ENCODE measurements at regions not wholly inside any gene's neighbourhood (a gene's known extent, or its start where the extent isn't known, plus 50 kb on each side); places are given as distances from the start of the nearest gene placed in this dataset.
"Not testable (repeated sequence)": the region's sequence is repeated elsewhere in the genome, so short reads cannot be mapped to it uniquely, and the experiment has no call there.

DNA sequence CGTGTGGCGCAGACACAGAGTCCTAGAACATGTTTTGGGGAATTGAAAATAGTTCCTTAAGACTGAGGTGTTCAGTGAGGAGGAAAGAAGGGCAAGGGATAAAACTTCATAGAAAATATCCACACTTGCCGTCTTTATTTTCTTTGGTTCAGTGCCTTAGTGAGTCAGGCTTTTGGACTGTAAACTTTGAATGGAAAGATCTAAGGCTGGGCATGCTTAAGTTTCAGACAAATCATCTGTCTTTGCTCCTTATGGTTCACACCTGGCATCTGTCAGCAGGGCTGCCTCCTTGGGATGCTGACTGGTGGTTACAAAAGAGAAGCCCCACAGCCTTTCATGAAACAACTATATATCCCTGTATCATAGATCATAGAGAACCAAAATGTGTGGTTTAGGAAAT lies 136.3 kb upstream of the PRICKLE1 start:
- Histone ChIP-seq H3K9ac (ENCODE audit: low read length) (no peak overlapping the region), H2AFZ (ENCODE audit: insufficient read depth, low read length, poor library complexity) (no peak overlapping the region), H3K4ac (ENCODE audit: low read depth, low read length) (no peak overlapping the region), H3K79me2 (ENCODE audit: control insufficient read depth, insufficient read depth, low read length, poor library complexity) (no peaks in the 10 kb centered on the region), H3K18ac (ENCODE audit: low read length) (no peak overlapping the region), H3K27me3 (ENCODE audit: insufficient read depth, low read length) (no peaks in the 10 kb centered on the region), H3K23ac (ENCODE audit: low read length) (no peak overlapping the region), H2BK12ac (ENCODE audit: low read length) (no peak overlapping the region), H2BK5ac (ENCODE audit: low read depth, low read length, poor library complexity) (no peak overlapping the region), H3K4me2 (ENCODE audit: low read length) (no peak overlapping the region), H3K4me3 (ENCODE audit: low read depth, low read length) (no peak overlapping the region), H3K36me3 (ENCODE audit: control insufficient read depth in 1 of 2, insufficient read depth in 2 of 2, low read length in 2 of 2) (no peaks in the 10 kb centered on the region), H3K9me3 (ENCODE audit: insufficient read depth, low read depth, low read length) (peaks cover 2% of the 10 kb centered on the region), H4K91ac (ENCODE audit: low read depth, low read length) (no peak overlapping the region), H2AK5ac (ENCODE audit: low read length) (no peak overlapping the region), H2BK120ac (ENCODE audit: insufficient read depth, low read length, poor library complexity) (no peak overlapping the region), H4K12ac (ENCODE audit: low read depth, low read length) (no peak overlapping the region), H3K27ac (ENCODE audit: low read depth, low read length) (no peak overlapping the region), H3K79me1 (ENCODE audit: low read length) (no peaks in the 10 kb centered on the region), H4K8ac (ENCODE audit: low read depth, low read length) (no peak overlapping the region), H3K14ac (ENCODE audit: low read length) (no peak overlapping the region), H3K4me1 (ENCODE audit: control insufficient read depth in 1 of 2, insufficient read depth in 2 of 2, low read length in 2 of 2) (no peaks in the 10 kb centered on the region)
- DNase-seq = no peak
- WGBS (ENCODE audit: extremely low coverage, insufficient coverage, insufficient read length) = no CpG with 5 or more reads among the region's 3 CpGs

- Histone ChIP-seq H4K8ac (ENCODE audit: low read depth, low read length) (no peak overlapping the region), H3K4me2 (ENCODE audit: low read length) (no peak overlapping the region), H3K36me3 (ENCODE audit: control insufficient read depth in 1 of 2, insufficient read depth in 2 of 2, low read length in 2 of 2) (no peaks in the 10 kb centered on the region), H3K27me3 (ENCODE audit: insufficient read depth, low read length) (no peaks in the 10 kb centered on the region), H2BK12ac (ENCODE audit: low read length) (no peak overlapping the region), H2BK120ac (ENCODE audit: insufficient read depth, low read length, poor library complexity) (no peak overlapping the region), H3K18ac (ENCODE audit: low read length) (no peak overlapping the region), H4K91ac (ENCODE audit: low read depth, low read length) (no peak overlapping the region), H3K79me1 (ENCODE audit: low read length) (no peaks in the 10 kb centered on the region), H3K27ac (ENCODE audit: low read depth, low read length) (no peak overlapping the region), H3K9ac (ENCODE audit: low read length) (no peak overlapping the region), H3K23ac (ENCODE audit: low read length) (no peak overlapping the region), H2AK5ac (ENCODE audit: low read length) (no peak overlapping the region), H2AFZ (ENCODE audit: insufficient read depth, low read length, poor library complexity) (no peak overlapping the region), H4K12ac (ENCODE audit: low read depth, low read length) (no peak overlapping the region), H3K4me1 (ENCODE audit: control insufficient read depth in 1 of 2, insufficient read depth in 2 of 2, low read length in 2 of 2) (peaks cover 0 to 3% of the 10 kb centered on the region in 2 experiments), H2BK5ac (ENCODE audit: low read depth, low read length, poor library complexity) (no peak overlapping the region), H3K79me2 (ENCODE audit: control insufficient read depth, insufficient read depth, low read length, poor library complexity) (no peaks in the 10 kb centered on the region), H3K14ac (ENCODE audit: low read length) (no peak overlapping the region), H3K9me3 (ENCODE audit: insufficient read depth, low read depth, low read length) (no peaks in the 10 kb centered on the region), H3K4me3 (ENCODE audit: low read depth, low read length) (no peak overlapping the region), H3K4ac (ENCODE audit: low read depth, low read length) (no peak overlapping the region)
- no CpG with 5 or more reads among the region's 5 CpGs for whole genome bisulfite sequencing (ENCODE audit: extremely low coverage, insufficient coverage, insufficient read length)
- DNase-seq = no peak
Observed at GRCh38 chr12:42716491-42716891, 126.9 kb upstream of the PRICKLE1 start.

GRCh38 chr12:42713566-42713965 lies 124.0 kb upstream of the PRICKLE1 start:
- not testable (repeated sequence) for H2BK120ac ChIP-seq (ENCODE audit: insufficient read depth, low read length, poor library complexity); H3K9ac ChIP-seq (ENCODE audit: low read length); H3K27ac ChIP-seq (ENCODE audit: low read depth, low read length); H3K4me1 ChIP-seq (ENCODE audit: control insufficient read depth in 1 of 2, insufficient read depth in 2 of 2, low read length in 2 of 2); H3K4me2 ChIP-seq (ENCODE audit: low read length); H4K8ac ChIP-seq (ENCODE audit: low read depth, low read length); H3K4ac ChIP-seq (ENCODE audit: low read depth, low read length); DNase-seq; H2AK5ac ChIP-seq (ENCODE audit: low read length); H2AFZ ChIP-seq (ENCODE audit: insufficient read depth, low read length, poor library complexity); H4K12ac ChIP-seq (ENCODE audit: low read depth, low read length); H2BK5ac ChIP-seq (ENCODE audit: low read depth, low read length, poor library complexity); H3K79me2 ChIP-seq (ENCODE audit: control insufficient read depth, insufficient read depth, low read length, poor library complexity); H3K36me3 ChIP-seq (ENCODE audit: control insufficient read depth in 1 of 2, insufficient read depth in 2 of 2, low read length in 2 of 2); H3K27me3 ChIP-seq (ENCODE audit: insufficient read depth, low read length); H3K18ac ChIP-seq (ENCODE audit: low read length); H3K9me3 ChIP-seq (ENCODE audit: insufficient read depth, low read depth, low read length); H3K23ac ChIP-seq (ENCODE audit: low read length); H4K91ac ChIP-seq (ENCODE audit: low read depth, low read length); H3K4me3 ChIP-seq (ENCODE audit: low read depth, low read length); H3K79me1 ChIP-seq (ENCODE audit: low read length); H2BK12ac ChIP-seq (ENCODE audit: low read length); H3K14ac ChIP-seq (ENCODE audit: low read length)
- no CpG with 5 or more reads among the region's 3 CpGs for WGBS (ENCODE audit: extremely low coverage, insufficient coverage, insufficient read length)

GRCh38 chr12:42708374-42708773 lies 118.8 kb upstream of the PRICKLE1 start:
- H3K27ac ChIP-seq (ENCODE audit: low read depth, low read length); H3K4me1 ChIP-seq (ENCODE audit: control insufficient read depth in 1 of 2, insufficient read depth in 2 of 2, low read length in 2 of 2); H3K18ac ChIP-seq (ENCODE audit: low read length); H3K27me3 ChIP-seq (ENCODE audit: insufficient read depth, low read length); DNase-seq; H3K4me2 ChIP-seq (ENCODE audit: low read length); H2BK5ac ChIP-seq (ENCODE audit: low read depth, low read length, poor library complexity); H3K23ac ChIP-seq (ENCODE audit: low read length); H3K36me3 ChIP-seq (ENCODE audit: control insufficient read depth in 1 of 2, insufficient read depth in 2 of 2, low read length in 2 of 2); H3K9me3 ChIP-seq (ENCODE audit: insufficient read depth, low read depth, low read length); H4K8ac ChIP-seq (ENCODE audit: low read depth, low read length); H2BK12ac ChIP-seq (ENCODE audit: low read length); H2AFZ ChIP-seq (ENCODE audit: insufficient read depth, low read length, poor library complexity); H3K4ac ChIP-seq (ENCODE audit: low read depth, low read length); H3K79me1 ChIP-seq (ENCODE audit: low read length); H2BK120ac ChIP-seq (ENCODE audit: insufficient read depth, low read length, poor library complexity); H4K91ac ChIP-seq (ENCODE audit: low read depth, low read length); H4K12ac ChIP-seq (ENCODE audit: low read depth, low read length); H3K9ac ChIP-seq (ENCODE audit: low read length); H3K4me3 ChIP-seq (ENCODE audit: low read depth, low read length); H3K14ac ChIP-seq (ENCODE audit: low read length); H3K79me2 ChIP-seq (ENCODE audit: control insufficient read depth, insufficient read depth, low read length, poor library complexity); H2AK5ac ChIP-seq (ENCODE audit: low read length): not testable (repeated sequence)
- whole genome bisulfite sequencing (ENCODE audit: extremely low coverage, insufficient coverage, insufficient read length) = no CpG with 5 or more reads among the region's 6 CpGs

All from trophoblast cell (in vitro differentiated cells and primary cell).